ENCODE measurements at regions not wholly inside any gene's neighbourhood (a gene's known extent, or its start where the extent isn't known, plus 50 kb on each side); places are given as distances from the start of the nearest gene placed in this dataset.

DNA sequence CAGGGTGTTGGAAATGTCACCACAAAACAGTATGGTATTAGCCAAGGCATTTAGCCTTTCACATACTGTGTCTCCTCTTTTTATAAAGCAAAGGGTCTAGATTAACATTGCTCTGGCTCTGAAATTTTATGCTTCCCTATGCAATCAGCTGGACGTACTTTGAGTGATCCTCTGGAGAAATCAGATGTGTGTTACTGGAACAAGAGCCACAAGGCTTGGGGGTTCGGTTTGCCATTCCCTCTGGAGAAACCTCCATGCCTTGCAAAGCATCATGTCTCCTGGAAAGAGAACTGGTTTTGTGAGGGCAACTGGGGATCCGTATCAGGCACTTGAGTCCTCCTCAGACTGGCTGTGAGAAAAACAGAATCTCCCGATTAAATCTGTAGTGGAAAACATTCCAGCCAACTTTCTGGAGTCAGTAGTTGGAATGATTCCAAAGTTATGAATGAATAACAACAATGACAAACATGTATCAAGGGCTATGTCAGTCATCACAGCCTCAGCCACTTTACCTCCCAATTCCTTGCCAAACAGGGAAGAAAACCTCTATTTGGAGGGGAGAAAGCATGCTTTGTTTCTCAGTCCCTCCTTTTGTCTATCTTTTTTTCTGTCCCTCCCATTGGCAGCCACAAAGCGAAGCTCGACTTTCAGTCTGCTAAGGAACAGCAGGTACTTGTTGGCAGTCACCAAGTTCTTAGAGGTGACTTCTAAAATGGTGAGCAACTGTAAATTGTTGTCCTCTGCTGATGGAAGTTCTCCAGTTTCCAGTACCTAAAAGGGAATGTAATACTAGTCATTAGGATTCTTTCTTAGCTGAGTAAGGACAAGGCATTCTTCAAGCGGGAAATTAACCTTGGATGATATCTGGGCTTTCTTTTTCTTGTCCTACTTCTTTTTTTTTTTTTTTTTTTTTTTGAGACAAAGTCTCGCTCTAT is 864.8 kb upstream of the AUTS2 start:
- H3K79me2 ChIP-seq (ENCODE audit: control insufficient read depth in 1 of 2, insufficient read depth in 2 of 2, low read length in 2 of 2), result no peaks in the 10 kb centered on the region
- H3K27me3 ChIP-seq (replicated peaks in 1 of 4; ENCODE audit: control insufficient read depth in 3 of 4, extremely low read depth in 1 of 4, insufficient read depth in 3 of 4, low read length in 3 of 4), result no peaks in the 10 kb centered on the region
- no peak overlapping the region for H4K91ac ChIP-seq (replicated peaks; ENCODE audit: insufficient read length, low read length)
- H2BK20ac ChIP-seq (ENCODE audit: low read length), result no peak overlapping the region
- POLR2A ChIA-PET (ENCODE audit: partially characterized antibody), result no interaction called here
- H2BK5ac ChIP-seq (ENCODE audit: low read depth, low read length), result no peak overlapping the region
- CTCF ChIA-PET (ENCODE audit: partially characterized antibody), result interaction anchor here (0.8 to 1.3 kb wide), 3 partner anchors 11 to 334 kb away, joined by 3 read pairs; no protein-coding TSS in a partner anchor
- H3K79me1 ChIP-seq (ENCODE audit: low read depth, low read length), result no peaks in the 10 kb centered on the region
- no peak overlapping the region for H3K27ac ChIP-seq (ENCODE audit: low read depth, low read length)
- peak overlapping the region; percentile 73; the same call in 1 of the 2 replicates for H2AFZ ChIP-seq (ENCODE audit: low read length)
- FAIRE-seq (no peak), DNase-seq (ENCODE audit: low read depth in 1 of 2, low spot score in 2 of 2) (no peak)
- H3K18ac ChIP-seq (ENCODE audit: extremely low read depth, low read length), result no peak overlapping the region
- H3K4me2 ChIP-seq (ENCODE audit: insufficient read depth in 1 of 2, low read depth in 2 of 2, low read length in 2 of 2), result no peak overlapping the region
- no peak overlapping the region for H4K8ac ChIP-seq (ENCODE audit: extremely low read depth, insufficient read depth, low read length)
- H3K4ac ChIP-seq (replicated peaks; ENCODE audit: insufficient read length, low read depth, low read length), result no peak overlapping the region
- no peaks in the 10 kb centered on the region for H4K20me1 ChIP-seq (replicated peaks in 1 of 2; ENCODE audit: control insufficient read depth in 1 of 2, insufficient read depth in 2 of 2, low read length in 2 of 2)
- no peak overlapping the region for H3K14ac ChIP-seq (ENCODE audit: insufficient read length)
- H3K4me3 ChIP-seq (ENCODE audit: extremely low read depth in 1 of 4, insufficient read depth in 2 of 4, low read depth in 3 of 4, low read length in 4 of 4), result no peak overlapping the region
- no peaks in the 10 kb centered on the region; the same call in 1 of the 2 replicates for H3K23me2 ChIP-seq (ENCODE audit: low read depth, low read length)
- no peak overlapping the region for H3K9ac ChIP-seq (replicated peaks in 1 of 4; ENCODE audit: extremely low read depth in 1 of 4, low read depth in 3 of 4, low read length in 3 of 4)
- H3K36me3 ChIP-seq (ENCODE audit: control insufficient read depth in 2 of 4, insufficient read depth in 4 of 4, low read length in 3 of 4), result no peaks in the 10 kb centered on the region
- no peaks in the 10 kb centered on the region for H3K4me1 ChIP-seq (replicated peaks in 1 of 4; ENCODE audit: control insufficient read depth in 3 of 4, insufficient read depth in 4 of 4, low read length in 3 of 4)
- H3K9me3 ChIP-seq (ENCODE audit: insufficient read depth in 2 of 2, low read depth in 1 of 2, low read length in 1 of 2), result no peaks in the 10 kb centered on the region
- no peak overlapping the region for H2AK5ac ChIP-seq (ENCODE audit: low read depth, low read length)
- H3K23ac ChIP-seq (ENCODE audit: insufficient read length), result no peak overlapping the region
- 91% methylated on average over 7 of the region's 8 CpGs; no CpG with 5 or more reads in 1 of the 2 experiments for WGBS, 2 experiments (ENCODE audit: extremely low coverage in 1 of 2, insufficient coverage in 1 of 2, insufficient read length in 1 of 2, insufficient replicate concordance in 2 of 2, low coverage in 1 of 2, low lambda C conversion rate in 2 of 2, missing lambda C conversion rate in 1 of 2)
- no peak overlapping the region for H4K5ac ChIP-seq (ENCODE audit: insufficient read length, low read depth, low read length)
- H2BK120ac ChIP-seq (replicated peaks; ENCODE audit: low read depth, low read length), result no peak overlapping the region
- no peak overlapping the region for H2BK15ac ChIP-seq (ENCODE audit: low read length)
- no peak overlapping the region for H3K56ac ChIP-seq (replicated peaks; ENCODE audit: insufficient read length, low read depth, low read length)
- H2BK12ac ChIP-seq (ENCODE audit: low read depth, low read length), result no peak overlapping the region
- TF ChIP-seq SIRT6 (IDR thresholded peaks at IDR 0.05; ENCODE audit: low read length) (no peak), JUND (IDR thresholded peaks at IDR 0.05; ENCODE audit: low read length) (no peak), PHF8 (conservative IDR thresholded peaks at IDR 0.05; ENCODE audit: low read depth, low read length) (no peak), KDM1A (IDR thresholded peaks at IDR 0.05; ENCODE audit: borderline replicate concordance, low read length) (no peak), CTBP2 (IDR thresholded peaks at IDR 0.05; ENCODE audit: borderline replicate concordance, insufficient read depth, insufficient read length, low read length) (no peak), MAX (IDR thresholded peaks at IDR 0.05) (no peak), SUZ12 (IDR thresholded peaks at IDR 0.05; ENCODE audit: low read length) (no peak), RAD21 (IDR thresholded peaks at IDR 0.05 in 1 of 2, conservative IDR thresholded peaks at IDR 0.05 in 1 of 2; ENCODE audit: low read depth in 2 of 2, low read length in 2 of 2) (no peak), EGR1 (IDR thresholded peaks at IDR 0.05; ENCODE audit: borderline replicate concordance, low read depth, low read length) (no peak), POLR2AphosphoS5 (IDR thresholded peaks at IDR 0.05; ENCODE audit: low read depth, low read length) (no peak)
- TF ChIP-seq, protein P1, sequence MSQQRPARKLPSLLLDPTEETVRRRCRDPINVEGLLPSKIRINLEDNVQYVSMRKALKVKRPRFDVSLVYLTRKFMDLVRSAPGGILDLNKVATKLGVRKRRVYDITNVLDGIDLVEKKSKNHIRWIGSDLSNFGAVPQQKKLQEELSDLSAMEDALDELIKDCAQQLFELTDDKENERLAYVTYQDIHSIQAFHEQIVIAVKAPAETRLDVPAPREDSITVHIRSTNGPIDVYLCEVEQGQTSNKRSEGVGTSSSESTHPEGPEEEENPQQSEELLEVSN (IDR thresholded peaks at IDR 0.05), result no peak

Measured in H1 (cell line).